Testis (tissue), 2 donors: ENCODE measurements at regions not wholly inside any gene's neighbourhood (a gene's known extent, or its start where the extent isn't known, plus 50 kb on each side); places are given as distances from the start of the nearest gene placed in this dataset.

Experiments used
- CTCF ChIP-seq, 3 experiments: fragments of 450-650 bp in 2 of 3; fragments of 200-600 bp in 1 of 3; sonication (generic) in 1 of 3; IDR thresholded peaks; one replicate each; pipeline ENCODE4 v1.5.1; 2016 to 2019; ENCODE audit warnings: antibody characterized with exemption in 3 of 3, mild to moderate bottlenecking in 2 of 3, moderate library complexity in 1 of 3
- POLR2A ChIP-seq: fragments of 450-650 bp; IDR thresholded peaks from one replicate; pipeline ENCODE4 v1.6.1; 2017; ENCODE audit warnings: antibody characterized with exemption, mild to moderate bottlenecking, moderate library complexity

- TF ChIP-seq CTCF (IDR thresholded peaks at IDR 0.05) (no peak), POLR2A (no peak)
Observed at GRCh38 chr16:88301431-88301830, 81.3 kb upstream of the ZNF469 start.
